Tibial nerve (tissue), 4 donors: ENCODE measurements at regions not wholly inside any gene's neighbourhood (a gene's known extent, or its start where the extent isn't known, plus 50 kb on each side); places are given as distances from the start of the nearest gene placed in this dataset.

Experiments
- EP300 ChIP-seq, 2 donors: sonication (generic); formaldehyde crosslinking; IDR thresholded peaks; one replicate each; pipeline ENCODE4 v1.6.1; 2017; ENCODE audit warnings: antibody characterized with exemption in 2 of 2, mild to moderate bottlenecking in 1 of 2
- TF ChIP-seq, protein P1 (sequence below), 5 experiments: fragments of 200-600 bp in 3 of 5; fragments of 450-650 bp in 2 of 5; sonication (generic) in 3 of 5; IDR thresholded peaks; one replicate each; pipeline ENCODE4 v1.5.1; 2016 to 2019; ENCODE audit warnings: antibody characterized with exemption in 5 of 5, mild to moderate bottlenecking in 3 of 5, moderate library complexity in 2 of 5

DNA sequence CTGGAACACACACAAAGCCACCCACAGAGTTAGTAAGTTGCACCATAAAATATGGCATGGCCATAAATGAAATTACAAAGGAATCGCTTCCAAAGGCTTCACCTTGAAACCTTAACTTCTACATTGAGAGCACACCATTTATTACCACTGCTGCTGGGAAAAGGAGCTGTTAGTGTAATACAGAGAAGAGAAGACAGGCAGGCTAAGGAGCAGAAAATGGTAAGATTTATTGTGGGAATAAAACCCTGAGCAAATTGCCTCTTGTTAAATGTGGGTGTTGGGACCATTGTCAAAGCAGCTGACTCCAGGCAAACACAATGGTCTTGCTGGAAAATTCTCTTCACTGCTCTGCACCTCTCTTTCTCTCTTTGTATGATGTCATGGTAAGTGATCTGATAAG, 79.2 kb upstream of the NHS start:
- TF ChIP-seq EP300 (IDR thresholded peaks at IDR 0.05), result no peak
- TF ChIP-seq, protein P1, sequence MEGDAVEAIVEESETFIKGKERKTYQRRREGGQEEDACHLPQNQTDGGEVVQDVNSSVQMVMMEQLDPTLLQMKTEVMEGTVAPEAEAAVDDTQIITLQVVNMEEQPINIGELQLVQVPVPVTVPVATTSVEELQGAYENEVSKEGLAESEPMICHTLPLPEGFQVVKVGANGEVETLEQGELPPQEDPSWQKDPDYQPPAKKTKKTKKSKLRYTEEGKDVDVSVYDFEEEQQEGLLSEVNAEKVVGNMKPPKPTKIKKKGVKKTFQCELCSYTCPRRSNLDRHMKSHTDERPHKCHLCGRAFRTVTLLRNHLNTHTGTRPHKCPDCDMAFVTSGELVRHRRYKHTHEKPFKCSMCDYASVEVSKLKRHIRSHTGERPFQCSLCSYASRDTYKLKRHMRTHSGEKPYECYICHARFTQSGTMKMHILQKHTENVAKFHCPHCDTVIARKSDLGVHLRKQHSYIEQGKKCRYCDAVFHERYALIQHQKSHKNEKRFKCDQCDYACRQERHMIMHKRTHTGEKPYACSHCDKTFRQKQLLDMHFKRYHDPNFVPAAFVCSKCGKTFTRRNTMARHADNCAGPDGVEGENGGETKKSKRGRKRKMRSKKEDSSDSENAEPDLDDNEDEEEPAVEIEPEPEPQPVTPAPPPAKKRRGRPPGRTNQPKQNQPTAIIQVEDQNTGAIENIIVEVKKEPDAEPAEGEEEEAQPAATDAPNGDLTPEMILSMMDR (IDR thresholded peaks at IDR 0.05), result no peak
